Upper lobe of left lung (tissue), 6 donors: ENCODE measurements at regions not wholly inside any gene's neighbourhood (a gene's known extent, or its start where the extent isn't known, plus 50 kb on each side); places are given as distances from the start of the nearest gene placed in this dataset.
A peak's percentile ranks its signal among the peaks of the same experiment; 100 is the strongest.

Source experiments
- ATAC-seq, 2 donors: fragments of 200-7000 bp; cut with Tn5 transposase; one replicate each; pipeline ENCODE4 v1.9.1; 2022; ENCODE audit warnings: mild to moderate bottlenecking in 2 of 2, moderate library complexity in 2 of 2; ENCODE audit not compliant: low FRiP score in 2 of 2
- DNase-seq, 2 donors: peaks; one replicate each; pipeline ENCODE4 v3.0.0-alpha.2; 2019 to 2020
- H3K27ac ChIP-seq, 4 donors: fragments of 200-600 bp; sonication (generic); one replicate each; pipeline ENCODE4 v1.5.1; 2016 to 2019
- H3K27me3 ChIP-seq, 4 donors: fragments of 200-600 bp; sonication (generic); one replicate each; pipeline ENCODE4 v1.5.1; 2017 to 2019
- H3K36me3 ChIP-seq, 4 donors: fragments of 200-600 bp; sonication (generic); one replicate each; pipeline ENCODE4 v1.5.1; 2016 to 2019
- H3K4me1 ChIP-seq, 4 donors: fragments of 200-600 bp; sonication (generic); one replicate each; pipeline ENCODE4 v1.5.1; 2018 to 2019
- H3K4me3 ChIP-seq, 4 donors: fragments of 200-600 bp; sonication (generic); one replicate each; pipeline ENCODE4 v1.5.1; 2017 to 2019; ENCODE audit warnings: mild to moderate bottlenecking in 2 of 4, moderate library complexity in 1 of 4
- H3K9me3 ChIP-seq, 4 donors: fragments of 200-600 bp; sonication (generic); one replicate each; pipeline ENCODE4 v1.5.1; 2018 to 2019
- EP300 ChIP-seq, 4 donors: sonication (generic); formaldehyde crosslinking; IDR thresholded peaks; one replicate each; pipeline ENCODE4 v1.5.1; 2017; ENCODE audit warnings: antibody characterized with exemption in 4 of 4, control low read depth in 2 of 4
- POLR2A ChIP-seq, 4 donors: fragments of 450-650 bp; IDR thresholded peaks; one replicate each; pipeline ENCODE4 v1.5.1; 2016 to 2017; ENCODE audit warnings: antibody characterized with exemption in 4 of 4, mild to moderate bottlenecking in 2 of 4
- POLR2AphosphoS5 ChIP-seq, 2 donors: sonication (generic); formaldehyde crosslinking; IDR thresholded peaks; one replicate each; pipeline ENCODE4 v1.5.1; 2017; ENCODE audit warnings: antibody characterized with exemption in 2 of 2
- WGBS, 2 donors: methylation state at CpG; one replicate each; pipeline ENCODE4 v1.1.5; 2017 to 2018; 5-methylcytosine and 5-hydroxymethylcytosine counted together
- TF ChIP-seq, protein P1 (sequence below), 6 experiments: fragments of 450-650 bp in 4 of 6; fragments of 200-600 bp in 2 of 6; sonication (generic) in 2 of 6; IDR thresholded peaks; one replicate each; pipeline ENCODE4 v1.5.1; 2016 to 2019; ENCODE audit warnings: antibody characterized with exemption in 6 of 6
- donor health status: DM: no; HTN: no; CAD: no; lungs with moderate emphysema.
- donor health status: DM: no; HTN: yes; CAD: no; lungs with severe emphysema.

DNA sequence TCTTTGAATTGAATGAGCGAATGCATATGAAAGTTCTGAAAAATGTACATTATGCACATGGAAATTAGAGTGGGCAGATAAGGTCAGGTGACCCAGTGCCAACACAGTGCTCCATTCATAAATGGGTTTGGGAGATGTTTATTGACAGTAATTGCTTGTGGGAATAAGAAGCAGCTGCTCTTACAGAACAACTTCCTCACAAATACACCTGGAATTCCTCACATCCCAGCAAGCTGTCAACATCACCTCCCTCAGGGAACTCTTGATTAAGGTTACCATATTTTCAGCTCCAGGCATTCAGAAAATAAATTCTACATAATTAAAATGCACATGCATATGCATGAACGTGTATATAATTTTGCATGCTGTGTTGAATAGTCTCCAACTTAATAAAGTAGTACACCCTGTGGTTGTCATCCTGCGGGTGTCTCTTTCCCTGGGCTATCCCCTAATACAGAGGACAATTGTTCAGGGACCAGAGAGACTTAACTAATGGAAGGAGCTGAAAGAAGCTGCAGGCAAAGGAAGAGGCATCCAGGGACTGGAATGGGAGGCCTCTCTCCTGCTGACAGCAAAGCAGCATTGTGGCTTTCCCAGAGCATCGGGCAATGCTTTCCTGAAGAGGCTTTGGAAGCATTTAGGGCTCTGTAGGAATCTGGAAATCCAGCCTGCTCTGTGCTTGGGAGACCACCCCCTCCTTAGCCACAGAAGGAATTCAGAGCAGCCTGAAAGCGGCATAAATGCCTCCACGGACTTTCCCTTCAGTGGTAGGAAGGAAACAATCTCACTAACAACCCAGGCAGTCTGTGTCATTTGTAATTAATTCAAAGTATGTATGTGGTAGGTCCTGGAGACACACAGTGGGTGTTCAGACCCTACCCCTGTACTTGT is 55.2 kb upstream of the GNG12 start:
- ATAC-seq: no peak
- no peaks in the 10 kb centered on the region for H3K9me3 ChIP-seq
- no peaks in the 10 kb centered on the region for H3K36me3 ChIP-seq
- no peaks in the 10 kb centered on the region for H3K27me3 ChIP-seq
- no peak for DNase-seq
- TF ChIP-seq, protein P1, sequence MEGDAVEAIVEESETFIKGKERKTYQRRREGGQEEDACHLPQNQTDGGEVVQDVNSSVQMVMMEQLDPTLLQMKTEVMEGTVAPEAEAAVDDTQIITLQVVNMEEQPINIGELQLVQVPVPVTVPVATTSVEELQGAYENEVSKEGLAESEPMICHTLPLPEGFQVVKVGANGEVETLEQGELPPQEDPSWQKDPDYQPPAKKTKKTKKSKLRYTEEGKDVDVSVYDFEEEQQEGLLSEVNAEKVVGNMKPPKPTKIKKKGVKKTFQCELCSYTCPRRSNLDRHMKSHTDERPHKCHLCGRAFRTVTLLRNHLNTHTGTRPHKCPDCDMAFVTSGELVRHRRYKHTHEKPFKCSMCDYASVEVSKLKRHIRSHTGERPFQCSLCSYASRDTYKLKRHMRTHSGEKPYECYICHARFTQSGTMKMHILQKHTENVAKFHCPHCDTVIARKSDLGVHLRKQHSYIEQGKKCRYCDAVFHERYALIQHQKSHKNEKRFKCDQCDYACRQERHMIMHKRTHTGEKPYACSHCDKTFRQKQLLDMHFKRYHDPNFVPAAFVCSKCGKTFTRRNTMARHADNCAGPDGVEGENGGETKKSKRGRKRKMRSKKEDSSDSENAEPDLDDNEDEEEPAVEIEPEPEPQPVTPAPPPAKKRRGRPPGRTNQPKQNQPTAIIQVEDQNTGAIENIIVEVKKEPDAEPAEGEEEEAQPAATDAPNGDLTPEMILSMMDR (IDR thresholded peaks at IDR 0.05): no peak
- TF ChIP-seq EP300 (IDR thresholded peaks at IDR 0.05) (no peak), POLR2AphosphoS5 (IDR thresholded peaks at IDR 0.05) (no peak), POLR2A (IDR thresholded peaks at IDR 0.05) (no peak)
- H3K4me1 ChIP-seq: peaks cover 0 to 8% (median 2%) of the 10 kb centered on the region in 4 donors
- WGBS, 2 donors: 67 to 76% methylated on average over 6 of the region's 6 CpGs
- no peak overlapping the region for H3K4me3 ChIP-seq
- no peak overlapping the region for H3K27ac ChIP-seq

GRCh38 chr1:67887146-67887545 is 53.9 kb upstream of the GNG12 start:
- Histone ChIP-seq H3K27ac (no peak overlapping the region), H3K27me3 (no peaks in the 10 kb centered on the region), H3K36me3 (no peaks in the 10 kb centered on the region), H3K9me3 (no peaks in the 10 kb centered on the region), H3K4me1 (peaks cover 0 to 8% (median 2%) of the 10 kb centered on the region in 4 donors), H3K4me3 (no peak overlapping the region)
- 87 to 93% methylated on average over 2 of the region's 2 CpGs for WGBS, 2 donors
- DNase-seq: no peak
- no peak for ATAC-seq
- TF ChIP-seq, protein P1 (IDR thresholded peaks at IDR 0.05): no peak
- TF ChIP-seq EP300 (IDR thresholded peaks at IDR 0.05): no peak
- no peak for TF ChIP-seq POLR2A (IDR thresholded peaks at IDR 0.05)
- TF ChIP-seq POLR2AphosphoS5 (IDR thresholded peaks at IDR 0.05): no peak

GRCh38 chr1:67886076-67886475 is 52.8 kb upstream of the GNG12 start:
- H3K4me3 ChIP-seq: no peak overlapping the region
- no peak for DNase-seq
- H3K27ac ChIP-seq: no peak overlapping the region
- WGBS, 2 donors: 66 to 79% methylated on average over 2 of the region's 2 CpGs
- TF ChIP-seq, protein P1 (IDR thresholded peaks at IDR 0.05): no peak
- TF ChIP-seq POLR2AphosphoS5 (IDR thresholded peaks at IDR 0.05) (no peak), POLR2A (IDR thresholded peaks at IDR 0.05) (no peak), EP300 (IDR thresholded peaks at IDR 0.05) (no peak)
- H3K36me3 ChIP-seq: no peaks in the 10 kb centered on the region
- no peaks in the 10 kb centered on the region for H3K27me3 ChIP-seq
- H3K9me3 ChIP-seq: no peaks in the 10 kb centered on the region
- no peak for ATAC-seq
- peaks cover 0 to 8% (median 2%) of the 10 kb centered on the region in 4 donors for H3K4me1 ChIP-seq

DNA sequence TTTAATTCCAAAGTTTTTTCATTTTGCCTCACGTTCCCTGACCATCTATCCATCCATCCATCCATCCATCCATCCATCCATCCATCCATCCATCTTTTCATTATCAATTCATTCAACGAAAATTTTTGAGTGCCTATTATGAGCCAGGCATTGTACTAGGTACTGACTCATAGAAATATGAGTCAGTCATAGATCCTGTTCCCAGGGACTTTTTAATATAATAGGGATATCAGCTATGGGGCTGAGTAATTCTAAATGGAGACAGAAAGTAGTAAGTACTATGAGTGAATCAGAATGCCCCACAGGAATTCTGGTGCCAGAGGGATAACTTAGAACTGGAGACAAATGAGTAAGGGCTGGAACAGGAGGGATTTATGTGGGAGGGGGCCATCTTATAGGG is 49.8 kb upstream of the GNG12 start:
- Histone ChIP-seq H3K4me3 (no peak overlapping the region), H3K27me3 (no peaks in the 10 kb centered on the region), H3K27ac (no peak overlapping the region), H3K4me1 (no peaks in the 10 kb centered on the region), H3K9me3 (no peaks in the 10 kb centered on the region), H3K36me3 (no peaks in the 10 kb centered on the region)
- peak in 1 of 2 donors; percentile 32 for ATAC-seq
- DNase-seq: no peak
- no peak for TF ChIP-seq POLR2AphosphoS5 (IDR thresholded peaks at IDR 0.05)
- no peak for TF ChIP-seq EP300 (IDR thresholded peaks at IDR 0.05)
- TF ChIP-seq POLR2A (IDR thresholded peaks at IDR 0.05): no peak
- TF ChIP-seq, protein P1 (IDR thresholded peaks at IDR 0.05): no peak
- whole genome bisulfite sequencing, 2 donors: 75 to 82% methylated on average over 2 of the region's 2 CpGs
